Keratinocyte (primary cell): ENCODE measurements at regions not wholly inside any gene's neighbourhood (a gene's known extent, or its start where the extent isn't known, plus 50 kb on each side); places are given as distances from the start of the nearest gene placed in this dataset.

ENCODE experiments used
- CTCF ChIP-seq, 3 experiments: IDR thresholded peaks in 1 of 3; conservative IDR thresholded peaks in 1 of 3; optimal IDR thresholded peaks in 1 of 3; 2 replicates in 2 of 3; 3 replicates in 1 of 3; pipeline versions ENCODE3 to v1.5.1; 2011; ENCODE audit warnings: low read length in 3 of 3, mild to moderate bottlenecking in 3 of 3, moderate library complexity in 2 of 3, control low read depth in 1 of 3, inconsistent platforms in 1 of 3; ENCODE audit not compliant: insufficient read depth in 2 of 3; ENCODE audit errors: extremely low read depth in 1 of 3
- EZH2 ChIP-seq: IDR thresholded peaks from one replicate; pipeline ENCODE4 v1.6.1; 2012; ENCODE audit warnings: inconsistent platforms, mild to moderate bottlenecking, low read length, moderate library complexity

GRCh38 chr5:142506756-142507155 is 179.1 kb downstream of the FGF1 start:
- TF ChIP-seq CTCF (optimal IDR thresholded peaks at IDR 0.05 in 1 of 3, IDR thresholded peaks at IDR 0.05 in 1 of 3, conservative IDR thresholded peaks at IDR 0.05 in 1 of 3; ENCODE audit: extremely low read depth in 1 of 3, insufficient read depth in 2 of 3, low read length in 3 of 3) (no peak), EZH2 (no peak)
